Activated naive CD8-positive, alpha-beta T cell treated with anti-CD3 and anti-CD28 coated beads, Interleukin-2, amount 10 ng/mL, durations not matched to agents 7 days and 5 days (primary cell): ENCODE measurements at regions not wholly inside any gene's neighbourhood (a gene's known extent, or its start where the extent isn't known, plus 50 kb on each side); places are given as distances from the start of the nearest gene placed in this dataset.

Source experiments
- ATAC-seq: fragments of 150-1000 bp; cut with Tn5 transposase; one replicate; pipeline ENCODE4 v1.10.0; 2021; ENCODE audit warnings: low read depth, moderate library complexity
- POLR2A ChIA-PET: fragments of 350-600 bp; sonication (Branson Sonifier 250); formaldehyde crosslinking; loops from one replicate; lab custom pipeline; 2021; ENCODE audit warnings: antibody characterized with exemption; lab: Charles Lee
- DNase-seq: peaks from one replicate; pipeline ENCODE4 v3.0.0; 2021
- H3K27ac Mint-ChIP-seq: one replicate; pipeline ENCODE4 v1.8.0; 2022; ENCODE audit warnings: mild to moderate bottlenecking, mixed read lengths
- H3K27me3 Mint-ChIP-seq: one replicate; pipeline ENCODE4 v1.8.0; 2022; ENCODE audit warnings: mild to moderate bottlenecking, moderate library complexity, mixed read lengths
- H3K36me3 Mint-ChIP-seq: one replicate; pipeline ENCODE4 v1.8.0; 2021; ENCODE audit warnings: mild to moderate bottlenecking, mixed read lengths
- H3K4me1 Mint-ChIP-seq: one replicate; pipeline ENCODE4 v1.8.0; 2021; ENCODE audit warnings: mixed read lengths
- H3K4me3 Mint-ChIP-seq: one replicate; pipeline ENCODE4 v1.8.0; 2022; ENCODE audit warnings: mild to moderate bottlenecking, moderate library complexity, mixed read lengths
- H3K9me3 Mint-ChIP-seq: one replicate; pipeline ENCODE4 v1.8.0; 2021; ENCODE audit warnings: mixed read lengths

GRCh38 chr10:113458944-113459343 lies 93.9 kb upstream of the HABP2 start:
- Mint-ChIP-seq H3K9me3 (no peaks in the 10 kb centered on the region), H3K27ac (no peak overlapping the region), H3K4me1 (peaks cover 3% of the 10 kb centered on the region), H3K4me3 (no peak overlapping the region), H3K27me3 (peaks cover 22% of the 10 kb centered on the region), H3K36me3 (no peaks in the 10 kb centered on the region)
- DNase-seq (no peak), ATAC-seq (no peak)
- POLR2A ChIA-PET, result no interaction called here

GRCh38 chr10:113459626-113460280 lies 93.1 kb upstream of the HABP2 start:
- Mint-ChIP-seq H3K36me3 (no peaks in the 10 kb centered on the region), H3K4me1 (peaks cover 3% of the 10 kb centered on the region), H3K9me3 (no peaks in the 10 kb centered on the region), H3K27me3 (peaks cover 22% of the 10 kb centered on the region), H3K4me3 (no peak overlapping the region), H3K27ac (no peak overlapping the region)
- POLR2A ChIA-PET, result no interaction called here
- ATAC-seq, result no peak
- no peak for DNase-seq

GRCh38 chr10:113463083-113463482 lies 89.8 kb upstream of the HABP2 start:
- Mint-ChIP-seq H3K27ac (no peak overlapping the region), H3K4me3 (no peak overlapping the region), H3K9me3 (no peaks in the 10 kb centered on the region), H3K4me1 (no peaks in the 10 kb centered on the region), H3K36me3 (no peaks in the 10 kb centered on the region), H3K27me3 (peaks cover 41% of the 10 kb centered on the region)
- no peak for DNase-seq
- POLR2A ChIA-PET, result interaction anchor here (0.6 kb wide), 1 partner anchor 452 kb away, joined by 3 read pairs; no protein-coding TSS in a partner anchor
- no peak for ATAC-seq

GRCh38 chr10:113463777-113464176 lies 89.1 kb upstream of the HABP2 start:
- Mint-ChIP-seq H3K4me1 (no peaks in the 10 kb centered on the region), H3K27ac (no peak overlapping the region), H3K4me3 (no peak overlapping the region), H3K9me3 (no peaks in the 10 kb centered on the region), H3K36me3 (no peaks in the 10 kb centered on the region), H3K27me3 (peaks cover 41% of the 10 kb centered on the region)
- DNase-seq (no peak), ATAC-seq (no peak)
- POLR2A ChIA-PET, result interaction anchor here (0.6 kb wide), 1 partner anchor 451 kb away, joined by 3 read pairs; no protein-coding TSS in a partner anchor

DNA sequence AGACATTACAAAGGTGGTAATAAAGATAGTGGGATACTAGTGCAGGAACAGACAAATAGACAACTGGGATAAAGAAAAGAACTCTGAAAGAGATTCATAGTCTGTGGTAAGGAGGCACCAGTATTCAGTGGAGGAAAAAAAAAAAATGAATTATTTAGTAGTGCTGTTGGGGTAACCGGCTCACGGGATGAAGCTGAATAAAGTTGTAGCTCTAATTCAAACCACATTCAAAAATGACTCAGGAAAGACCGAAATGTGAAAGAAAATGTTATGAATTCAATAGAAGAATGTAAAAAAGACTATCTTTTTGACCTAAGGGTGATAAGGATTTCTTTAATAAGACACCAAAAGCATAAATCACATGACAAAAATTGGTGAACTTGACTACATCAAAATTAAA lies 83.1 kb upstream of the HABP2 start:
- Mint-ChIP-seq H3K27me3 (peaks cover 24% of the 10 kb centered on the region), H3K4me3 (no peak overlapping the region), H3K27ac (no peak overlapping the region), H3K4me1 (no peaks in the 10 kb centered on the region), H3K9me3 (no peaks in the 10 kb centered on the region), H3K36me3 (no peaks in the 10 kb centered on the region)
- POLR2A ChIA-PET, result no interaction called here
- no peak for DNase-seq
- no peak for ATAC-seq

GRCh38 chr10:113470372-113471240 lies 82.2 kb upstream of the HABP2 start:
- Mint-ChIP-seq H3K27me3 (peaks cover 23% of the 10 kb centered on the region), H3K27ac (no peak overlapping the region), H3K9me3 (no peaks in the 10 kb centered on the region), H3K36me3 (no peaks in the 10 kb centered on the region), H3K4me1 (no peaks in the 10 kb centered on the region), H3K4me3 (no peak overlapping the region)
- POLR2A ChIA-PET, result no interaction called here
- DNase-seq (no peak), ATAC-seq (no peak)

DNA sequence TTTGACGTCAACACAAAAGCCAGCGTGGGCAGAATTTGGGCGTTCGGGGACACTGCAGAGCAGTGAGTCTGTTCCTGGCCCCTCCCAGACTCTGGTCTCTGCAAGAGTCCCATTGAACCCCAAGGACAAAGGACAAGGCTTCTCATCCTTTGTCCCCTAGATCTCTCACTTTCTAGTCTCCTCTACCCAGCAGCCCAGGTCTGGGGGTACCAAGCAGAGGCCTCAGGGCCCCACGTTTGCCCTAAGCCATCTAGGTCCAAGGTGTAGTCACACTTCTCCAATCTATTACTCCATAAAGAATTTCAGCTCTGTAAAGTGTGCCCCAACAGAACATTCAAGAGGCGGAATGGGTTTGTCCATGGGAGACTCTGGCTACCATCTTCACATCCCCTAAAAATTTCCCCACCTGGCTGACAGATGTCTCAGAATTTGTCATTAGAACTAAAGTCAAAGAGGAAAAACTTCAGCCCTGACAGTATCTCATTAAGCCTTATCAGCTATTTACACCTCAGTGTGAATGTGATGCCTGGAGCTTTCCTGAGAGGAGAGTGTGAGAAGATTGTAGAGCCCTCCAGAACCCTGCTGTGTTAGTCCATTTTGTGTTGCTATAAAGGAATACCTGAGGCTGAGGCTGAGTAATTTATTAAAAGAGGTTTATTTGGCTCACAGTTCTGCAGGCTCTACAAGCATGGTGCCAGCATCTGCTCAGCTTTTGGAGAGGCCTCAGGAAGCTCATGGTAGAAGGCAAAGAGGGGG lies 81.4 kb upstream of the HABP2 start:
- POLR2A ChIA-PET, result no interaction called here

GRCh38 chr10:113473011-113473410 lies 79.8 kb upstream of the HABP2 start:
- Mint-ChIP-seq H3K4me1 (no peaks in the 10 kb centered on the region), H3K27me3 (peaks cover 5% of the 10 kb centered on the region), H3K4me3 (no peak overlapping the region), H3K9me3 (no peaks in the 10 kb centered on the region), H3K36me3 (no peaks in the 10 kb centered on the region), H3K27ac (no peak overlapping the region)
- POLR2A ChIA-PET, result no interaction called here
- ATAC-seq (no peak), DNase-seq (no peak)

More for the DNA sequence above, 81.4 kb upstream of the HABP2 start:
- Mint-ChIP-seq H3K4me1 (no peaks in the 10 kb centered on the region), H3K27ac (no peak overlapping the region), H3K36me3 (no peaks in the 10 kb centered on the region), H3K27me3 (peaks cover 16% of the 10 kb centered on the region), H3K4me3 (no peak overlapping the region), H3K9me3 (no peaks in the 10 kb centered on the region)
- DNase-seq, result no peak
- no peak for ATAC-seq

DNA sequence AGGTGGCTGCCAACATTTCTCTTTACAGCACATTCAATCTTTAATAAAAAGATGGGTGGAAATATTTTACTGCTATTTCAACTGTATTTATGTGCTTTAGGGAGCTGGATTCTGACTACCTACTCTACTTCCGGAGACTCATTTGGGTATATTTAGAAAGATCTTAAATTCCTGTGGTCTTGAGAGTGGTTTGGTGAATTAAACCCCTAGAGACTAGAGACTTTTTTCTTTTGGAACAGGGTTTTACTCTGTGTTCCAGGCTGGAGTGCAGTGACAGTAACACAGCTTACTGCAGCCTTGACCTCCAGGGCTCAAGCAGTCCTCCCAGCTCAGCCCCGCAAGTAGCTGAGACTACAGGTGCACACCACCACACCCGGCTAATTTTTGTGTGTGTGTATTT lies 79.0 kb upstream of the HABP2 start:
- H3K4me1 Mint-ChIP-seq, result no peaks in the 10 kb centered on the region
- no peak overlapping the region for H3K27ac Mint-ChIP-seq
- no peak for ATAC-seq
- H3K4me3 Mint-ChIP-seq, result no peak overlapping the region
- peaks cover 4% of the 10 kb centered on the region for H3K9me3 Mint-ChIP-seq
- no peaks in the 10 kb centered on the region for H3K36me3 Mint-ChIP-seq
- POLR2A ChIA-PET, result no interaction called here
- H3K27me3 Mint-ChIP-seq, result peaks cover 5% of the 10 kb centered on the region
- no peak for DNase-seq

- peaks cover 9% of the 10 kb centered on the region for H3K9me3 Mint-ChIP-seq
- H3K27me3 Mint-ChIP-seq, result peaks cover 5% of the 10 kb centered on the region
- no peak overlapping the region for H3K4me3 Mint-ChIP-seq
- DNase-seq (no peak), ATAC-seq (no peak)
- no peaks in the 10 kb centered on the region for H3K4me1 Mint-ChIP-seq
- POLR2A ChIA-PET, result no interaction called here
- H3K27ac Mint-ChIP-seq, result no peak overlapping the region
- H3K36me3 Mint-ChIP-seq, result no peaks in the 10 kb centered on the region
Measured at GRCh38 chr10:113474752-113475151, 78.1 kb upstream of the HABP2 start.

DNA sequence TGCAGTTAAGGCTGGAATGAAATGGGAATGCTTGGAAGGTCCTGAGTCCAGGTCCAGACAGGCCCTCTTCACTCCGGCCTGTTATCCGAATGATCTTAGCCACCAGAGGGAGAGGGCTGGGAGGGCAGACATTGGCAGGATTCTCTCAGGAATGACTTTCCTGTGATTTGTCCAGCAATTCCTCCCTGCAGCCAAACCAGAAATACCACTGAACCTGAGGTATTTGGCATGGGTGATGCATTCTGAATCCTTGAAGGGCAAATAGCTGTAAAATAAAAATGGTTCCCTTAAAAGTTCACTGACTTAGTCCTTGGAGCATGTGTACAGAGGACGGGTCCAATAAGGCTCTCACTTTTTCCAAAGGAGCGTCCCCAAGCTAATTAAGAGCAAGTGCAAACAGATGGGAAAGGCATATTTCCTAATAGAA lies 77.5 kb upstream of the HABP2 start:
- ATAC-seq, result no peak
- peaks cover 4% of the 10 kb centered on the region for H3K27me3 Mint-ChIP-seq
- no peak for DNase-seq
- no peaks in the 10 kb centered on the region for H3K4me1 Mint-ChIP-seq
- peaks cover 14% of the 10 kb centered on the region for H3K9me3 Mint-ChIP-seq
- no peaks in the 10 kb centered on the region for H3K36me3 Mint-ChIP-seq
- POLR2A ChIA-PET, result no interaction called here
- H3K27ac Mint-ChIP-seq, result no peak overlapping the region
- no peak overlapping the region for H3K4me3 Mint-ChIP-seq

- Mint-ChIP-seq H3K36me3 (no peaks in the 10 kb centered on the region), H3K4me1 (no peaks in the 10 kb centered on the region), H3K9me3 (peaks cover 17% of the 10 kb centered on the region), H3K27ac (no peak overlapping the region), H3K4me3 (no peak overlapping the region), H3K27me3 (peaks cover 4% of the 10 kb centered on the region)
- ATAC-seq (no peak), DNase-seq (no peak)
- POLR2A ChIA-PET, result no interaction called here
Measured at GRCh38 chr10:113476191-113476590, 76.7 kb upstream of the HABP2 start.

GRCh38 chr10:113476673-113477072 lies 76.2 kb upstream of the HABP2 start:
- POLR2A ChIA-PET, result no interaction called here
- Mint-ChIP-seq H3K27me3 (peaks cover 5% of the 10 kb centered on the region), H3K4me3 (no peak overlapping the region), H3K36me3 (no peaks in the 10 kb centered on the region), H3K9me3 (peaks cover 17% of the 10 kb centered on the region), H3K4me1 (no peaks in the 10 kb centered on the region), H3K27ac (no peak overlapping the region)
- ATAC-seq, result no peak
- no peak for DNase-seq
